HEK293 (cell line): ENCODE measurements at regions not wholly inside any gene's neighbourhood (a gene's known extent, or its start where the extent isn't known, plus 50 kb on each side); places are given as distances from the start of the nearest gene placed in this dataset.

Source experiments
- IKZF3 ChIP-seq: fragments of 450-650 bp; IDR thresholded peaks from 2 replicates; pipeline ENCODE4 v1.5.0; 2018; ENCODE audit warnings: missing biosample characterization, mild to moderate bottlenecking, missing genetic modification characterization, moderate library complexity
- KLF1 ChIP-seq: fragments of 450-650 bp; formaldehyde crosslinking; IDR thresholded peaks from 2 replicates; pipeline ENCODE4 v1.5.1; 2016; ENCODE audit warnings: missing biosample characterization, missing genetic modification characterization
- KLF9 ChIP-seq: fragments of 450-650 bp; formaldehyde crosslinking; IDR thresholded peaks from 2 replicates; pipeline ENCODE4 v1.5.1; 2016; ENCODE audit warnings: missing biosample characterization, missing genetic modification characterization, low read depth
- TCF7L2 ChIP-seq: IDR thresholded peaks from 2 replicates; pipeline ENCODE4 v1.6.1; 2011; ENCODE audit warnings: low read depth, mild to moderate bottlenecking, inconsistent platforms, low read length, moderate library complexity, borderline replicate concordance
- YY1 ChIP-seq: fragments of 450-650 bp; formaldehyde crosslinking; IDR thresholded peaks from 2 replicates; pipeline ENCODE4 v1.5.1; 2018; ENCODE audit warnings: missing biosample characterization, missing genetic modification characterization
- ZNF121 ChIP-seq: fragments of 450-650 bp; formaldehyde crosslinking; IDR thresholded peaks from 2 replicates; pipeline ENCODE4 v1.5.1; 2016; ENCODE audit warnings: missing biosample characterization, missing genetic modification characterization
- ZNF423 ChIP-seq: fragments of 450-650 bp; formaldehyde crosslinking; IDR thresholded peaks from 2 replicates; pipeline ENCODE4 v1.5.1; 2016; ENCODE audit warnings: missing biosample characterization, missing genetic modification characterization
- ZNF639 ChIP-seq: fragments of 450-650 bp; formaldehyde crosslinking; IDR thresholded peaks from 2 replicates; pipeline ENCODE4 v1.5.1; 2016; ENCODE audit warnings: missing biosample characterization, missing genetic modification characterization
- TF ChIP-seq, protein P1 (sequence below): fragments of 450-650 bp; formaldehyde crosslinking; IDR thresholded peaks from 2 replicates; pipeline ENCODE4 v1.5.1; 2016; ENCODE audit warnings: missing biosample characterization, missing genetic modification characterization
- TF ChIP-seq, protein P2 (sequence below): fragments of 450-650 bp; formaldehyde crosslinking; IDR thresholded peaks from 2 replicates; pipeline ENCODE4 v1.5.1; 2016; ENCODE audit warnings: missing biosample characterization, missing genetic modification characterization

DNA sequence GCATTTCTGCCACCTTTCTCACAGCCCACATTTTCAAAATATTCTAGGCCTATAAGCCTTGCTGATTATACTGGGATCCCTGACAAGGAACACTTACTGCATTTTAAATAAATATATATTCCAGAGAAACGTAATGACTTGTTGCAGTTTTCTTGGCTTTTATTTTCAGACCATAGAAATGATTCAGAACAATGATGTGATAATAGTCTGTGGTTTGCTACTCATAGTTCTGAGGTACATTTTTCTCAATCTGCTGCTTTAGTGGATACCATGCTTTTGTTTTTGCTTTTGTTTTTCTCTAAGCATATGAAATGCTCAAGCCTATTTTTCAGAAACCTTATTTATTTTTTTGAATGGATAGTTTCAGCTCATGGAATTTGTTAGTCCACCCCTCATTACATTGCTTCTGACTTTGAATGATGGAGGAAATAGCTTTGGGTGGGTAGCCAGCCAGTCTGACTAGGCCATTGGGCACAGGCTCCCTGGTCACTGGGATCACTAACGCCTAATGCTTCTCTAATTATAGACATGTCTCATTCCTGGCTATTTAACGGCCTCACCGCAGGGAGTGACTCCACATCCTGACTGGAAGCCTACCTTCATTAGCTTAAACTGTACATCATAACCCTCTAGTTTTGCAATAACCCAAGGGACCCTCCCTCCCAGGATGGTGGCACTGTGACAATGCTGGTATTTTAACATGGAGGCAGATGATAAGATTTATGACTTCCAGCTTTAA, 66.1 kb downstream of the MBL2 start:
- TF ChIP-seq, protein P1, sequence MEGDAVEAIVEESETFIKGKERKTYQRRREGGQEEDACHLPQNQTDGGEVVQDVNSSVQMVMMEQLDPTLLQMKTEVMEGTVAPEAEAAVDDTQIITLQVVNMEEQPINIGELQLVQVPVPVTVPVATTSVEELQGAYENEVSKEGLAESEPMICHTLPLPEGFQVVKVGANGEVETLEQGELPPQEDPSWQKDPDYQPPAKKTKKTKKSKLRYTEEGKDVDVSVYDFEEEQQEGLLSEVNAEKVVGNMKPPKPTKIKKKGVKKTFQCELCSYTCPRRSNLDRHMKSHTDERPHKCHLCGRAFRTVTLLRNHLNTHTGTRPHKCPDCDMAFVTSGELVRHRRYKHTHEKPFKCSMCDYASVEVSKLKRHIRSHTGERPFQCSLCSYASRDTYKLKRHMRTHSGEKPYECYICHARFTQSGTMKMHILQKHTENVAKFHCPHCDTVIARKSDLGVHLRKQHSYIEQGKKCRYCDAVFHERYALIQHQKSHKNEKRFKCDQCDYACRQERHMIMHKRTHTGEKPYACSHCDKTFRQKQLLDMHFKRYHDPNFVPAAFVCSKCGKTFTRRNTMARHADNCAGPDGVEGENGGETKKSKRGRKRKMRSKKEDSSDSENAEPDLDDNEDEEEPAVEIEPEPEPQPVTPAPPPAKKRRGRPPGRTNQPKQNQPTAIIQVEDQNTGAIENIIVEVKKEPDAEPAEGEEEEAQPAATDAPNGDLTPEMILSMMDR = no peak
- TF ChIP-seq YY1 (tag by site-specific recombination) (no peak), TCF7L2 (no peak), ZNF121 (tag by site-specific recombination) (no peak), KLF1 (tag by site-specific recombination) (no peak), ZNF423 (tag by site-specific recombination) (no peak), KLF9 (no peak), IKZF3 (no peak), ZNF639 (tag by site-specific recombination) (no peak)
- TF ChIP-seq, protein P2, sequence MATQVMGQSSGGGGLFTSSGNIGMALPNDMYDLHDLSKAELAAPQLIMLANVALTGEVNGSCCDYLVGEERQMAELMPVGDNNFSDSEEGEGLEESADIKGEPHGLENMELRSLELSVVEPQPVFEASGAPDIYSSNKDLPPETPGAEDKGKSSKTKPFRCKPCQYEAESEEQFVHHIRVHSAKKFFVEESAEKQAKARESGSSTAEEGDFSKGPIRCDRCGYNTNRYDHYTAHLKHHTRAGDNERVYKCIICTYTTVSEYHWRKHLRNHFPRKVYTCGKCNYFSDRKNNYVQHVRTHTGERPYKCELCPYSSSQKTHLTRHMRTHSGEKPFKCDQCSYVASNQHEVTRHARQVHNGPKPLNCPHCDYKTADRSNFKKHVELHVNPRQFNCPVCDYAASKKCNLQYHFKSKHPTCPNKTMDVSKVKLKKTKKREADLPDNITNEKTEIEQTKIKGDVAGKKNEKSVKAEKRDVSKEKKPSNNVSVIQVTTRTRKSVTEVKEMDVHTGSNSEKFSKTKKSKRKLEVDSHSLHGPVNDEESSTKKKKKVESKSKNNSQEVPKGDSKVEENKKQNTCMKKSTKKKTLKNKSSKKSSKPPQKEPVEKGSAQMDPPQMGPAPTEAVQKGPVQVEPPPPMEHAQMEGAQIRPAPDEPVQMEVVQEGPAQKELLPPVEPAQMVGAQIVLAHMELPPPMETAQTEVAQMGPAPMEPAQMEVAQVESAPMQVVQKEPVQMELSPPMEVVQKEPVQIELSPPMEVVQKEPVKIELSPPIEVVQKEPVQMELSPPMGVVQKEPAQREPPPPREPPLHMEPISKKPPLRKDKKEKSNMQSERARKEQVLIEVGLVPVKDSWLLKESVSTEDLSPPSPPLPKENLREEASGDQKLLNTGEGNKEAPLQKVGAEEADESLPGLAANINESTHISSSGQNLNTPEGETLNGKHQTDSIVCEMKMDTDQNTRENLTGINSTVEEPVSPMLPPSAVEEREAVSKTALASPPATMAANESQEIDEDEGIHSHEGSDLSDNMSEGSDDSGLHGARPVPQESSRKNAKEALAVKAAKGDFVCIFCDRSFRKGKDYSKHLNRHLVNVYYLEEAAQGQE (tag by site-specific recombination) = no peak
